Amniotic epithelial cell (primary cell): ENCODE measurements at regions not wholly inside any gene's neighbourhood (a gene's known extent, or its start where the extent isn't known, plus 50 kb on each side); places are given as distances from the start of the nearest gene placed in this dataset.
"Not testable (repeated sequence)": the region's sequence is repeated elsewhere in the genome, so short reads cannot be mapped to it uniquely, and the experiment has no call there.

Experiments used
- DNase-seq: peaks from one replicate; pipeline ENCODE4 v3.0.0-alpha.2; 2010; ENCODE audit warnings: low read depth

DNA sequence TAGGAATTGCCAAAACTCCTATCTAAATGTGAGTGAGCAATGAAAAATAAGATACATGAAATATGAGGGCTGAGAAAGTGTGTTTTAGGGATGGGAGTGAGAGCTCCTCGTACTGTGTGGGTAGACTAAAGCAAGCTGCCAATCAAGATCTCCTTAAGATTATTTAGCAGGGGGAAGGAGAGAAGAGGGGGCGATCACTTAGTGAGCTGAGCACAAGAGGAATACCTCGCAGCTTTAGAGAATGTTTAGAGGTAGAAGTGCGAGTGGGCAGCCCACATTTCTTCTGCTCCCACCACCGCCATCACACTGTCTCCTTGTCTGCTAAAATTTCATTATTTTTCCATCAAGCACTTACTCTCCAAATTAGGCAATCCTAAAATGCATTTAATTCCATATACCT, 312.6 kb downstream of the ALDH8A1 start:
- no peak for DNase-seq

DNA sequence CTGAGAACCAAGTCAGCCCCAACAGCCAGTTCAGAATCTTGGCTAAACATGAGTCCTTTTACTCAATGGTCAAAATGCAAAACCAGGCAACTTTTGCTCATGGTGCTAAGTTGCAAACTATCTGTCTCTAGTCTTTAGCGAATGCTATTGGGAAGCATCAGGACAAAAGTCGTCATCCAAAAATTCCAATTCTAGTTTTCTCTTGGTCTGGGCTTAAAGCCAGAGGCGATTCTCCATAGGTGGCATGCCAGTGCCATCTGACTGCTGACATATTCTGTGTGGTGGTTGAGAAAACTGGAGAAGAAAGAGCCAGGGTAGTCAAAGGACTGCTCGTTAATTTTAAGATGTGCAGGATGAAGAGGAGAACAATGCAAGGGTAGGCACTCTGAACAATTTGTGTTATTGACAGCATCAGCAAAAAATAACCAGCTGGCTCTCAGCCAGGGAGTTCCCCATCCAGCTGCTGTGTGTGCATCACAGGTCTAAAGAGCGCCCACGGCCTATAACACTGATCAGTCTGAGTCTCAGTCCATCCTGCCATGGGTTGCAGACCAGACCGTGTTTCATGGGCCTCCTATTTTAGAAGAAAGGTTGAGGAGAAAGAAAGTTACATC, 313.6 kb downstream of the ALDH8A1 start:
- no peak for DNase-seq

DNA sequence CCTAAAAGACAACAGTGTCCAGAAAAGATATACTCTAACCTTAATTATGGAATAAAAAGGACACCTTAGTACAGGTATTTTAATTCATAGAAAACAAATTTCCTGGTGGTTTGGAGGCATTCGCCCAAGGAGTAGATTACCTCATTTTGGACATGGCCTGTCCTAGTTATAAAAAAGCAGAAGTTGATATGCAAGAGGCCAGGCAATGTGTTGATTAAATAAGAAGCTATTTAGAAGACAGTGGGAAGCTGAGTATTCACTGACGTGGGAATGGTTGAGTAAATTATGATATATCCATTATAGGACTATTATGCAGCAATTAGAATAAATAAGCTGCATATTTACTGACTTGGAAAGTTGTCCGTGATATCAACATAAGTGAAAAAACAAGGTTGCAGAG, 314.9 kb downstream of the ALDH8A1 start:
- no peak for DNase-seq

- no peak for DNase-seq
Observed at GRCh38 chr6:134634466-134634865, 315.4 kb downstream of the ALDH8A1 start.

- DNase-seq, result peak; percentile 93
Observed at GRCh38 chr6:134632982-134633940, 315.3 kb upstream of the SGK1 start.

- DNase-seq, result no peak
Observed at GRCh38 chr6:134632024-134632423, 314.1 kb upstream of the SGK1 start.

DNA sequence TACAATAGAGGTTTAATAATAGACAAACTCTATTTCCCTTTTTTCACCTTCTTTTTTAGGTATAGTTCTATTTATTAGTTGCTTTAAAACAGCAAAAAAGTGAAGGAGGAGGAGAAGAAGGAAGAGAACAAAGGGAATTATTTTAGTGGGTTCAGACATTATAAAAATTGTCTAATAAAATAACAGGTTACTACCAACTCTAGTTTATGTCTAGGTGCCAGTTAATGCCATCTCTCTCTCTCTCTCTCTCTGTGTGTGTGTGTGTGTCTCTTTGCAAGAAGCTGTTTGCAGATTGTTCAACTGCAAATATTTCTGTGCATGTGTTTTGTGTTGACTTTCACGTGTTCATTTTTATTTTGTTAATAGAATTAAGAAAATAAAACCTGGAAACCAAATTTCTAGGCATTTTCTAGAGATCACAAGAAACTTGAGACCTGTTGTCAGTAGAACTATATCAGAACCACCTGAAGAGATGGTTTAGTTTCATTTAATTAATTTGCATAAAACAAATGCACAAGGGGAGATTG, 313.5 kb upstream of the SGK1 start:
- no peak for DNase-seq

GRCh38 chr6:134630508-134631121, 312.7 kb upstream of the SGK1 start:
- no peak for DNase-seq

DNA sequence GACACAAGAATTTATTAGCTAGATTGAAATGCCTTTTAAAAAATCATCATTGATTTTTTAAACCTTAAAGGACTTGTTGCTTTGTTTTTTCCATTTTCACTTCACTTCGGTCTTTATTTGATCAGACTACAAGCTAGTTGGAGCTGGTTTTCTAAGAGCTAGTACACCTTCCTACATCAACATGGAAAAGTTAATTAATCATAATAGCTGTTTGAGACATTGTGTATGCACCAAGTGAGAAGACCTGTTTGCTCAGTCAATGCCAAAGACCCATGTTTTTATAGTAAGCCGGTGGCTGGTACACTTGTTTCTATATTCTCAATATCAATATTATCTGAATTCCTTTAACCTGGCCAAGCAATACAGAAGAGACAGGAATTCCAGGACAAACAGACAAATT, 310.2 kb upstream of the SGK1 start:
- no peak for DNase-seq

GRCh38 chr6:134627707-134628106, 309.8 kb upstream of the SGK1 start:
- DNase-seq, result no peak

DNA sequence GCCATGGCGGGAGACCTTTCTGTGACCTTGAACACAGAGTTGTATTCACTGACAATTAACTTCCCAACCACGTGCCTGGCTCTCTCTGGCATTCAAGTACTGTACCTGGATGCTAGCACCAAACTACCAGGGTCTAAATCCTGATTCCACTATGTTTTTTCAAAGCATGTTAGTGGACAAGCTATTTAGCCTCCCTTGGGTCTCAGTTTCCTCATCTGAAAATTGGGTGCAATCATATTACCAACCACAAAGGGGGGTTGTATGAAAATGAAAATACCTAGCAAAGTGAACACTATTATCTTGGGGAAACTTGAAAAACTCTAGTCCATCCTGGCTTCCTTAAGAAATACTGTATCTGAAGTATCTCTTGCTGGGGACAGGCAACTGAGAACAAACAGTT, 308.7 kb upstream of the SGK1 start:
- DNase-seq, result no peak

DNA sequence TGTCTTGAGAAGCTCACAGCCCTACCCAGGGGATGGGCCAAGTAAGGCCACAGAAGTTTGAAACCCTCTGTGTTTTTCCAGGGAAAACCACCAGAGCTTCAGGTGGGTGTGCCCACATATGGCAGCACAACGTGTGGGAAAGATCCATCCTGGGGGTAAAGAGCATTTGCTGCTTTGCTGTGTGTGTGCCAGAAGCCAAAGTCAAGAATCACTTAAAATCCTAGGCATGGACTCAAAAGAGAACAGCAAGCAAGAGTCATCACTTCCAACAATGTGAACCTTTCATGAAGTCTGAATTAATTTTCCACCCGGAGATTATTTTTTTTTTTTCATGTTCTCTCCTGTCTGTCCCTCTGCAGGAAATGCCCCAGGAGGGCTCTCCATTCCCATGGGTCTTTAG, 308.2 kb upstream of the SGK1 start:
- no peak for DNase-seq

- DNase-seq, result no peak
Observed at GRCh38 chr6:134624781-134625180, 306.9 kb upstream of the SGK1 start.

GRCh38 chr6:134623401-134623800, 305.5 kb upstream of the SGK1 start:
- no peak for DNase-seq

DNA sequence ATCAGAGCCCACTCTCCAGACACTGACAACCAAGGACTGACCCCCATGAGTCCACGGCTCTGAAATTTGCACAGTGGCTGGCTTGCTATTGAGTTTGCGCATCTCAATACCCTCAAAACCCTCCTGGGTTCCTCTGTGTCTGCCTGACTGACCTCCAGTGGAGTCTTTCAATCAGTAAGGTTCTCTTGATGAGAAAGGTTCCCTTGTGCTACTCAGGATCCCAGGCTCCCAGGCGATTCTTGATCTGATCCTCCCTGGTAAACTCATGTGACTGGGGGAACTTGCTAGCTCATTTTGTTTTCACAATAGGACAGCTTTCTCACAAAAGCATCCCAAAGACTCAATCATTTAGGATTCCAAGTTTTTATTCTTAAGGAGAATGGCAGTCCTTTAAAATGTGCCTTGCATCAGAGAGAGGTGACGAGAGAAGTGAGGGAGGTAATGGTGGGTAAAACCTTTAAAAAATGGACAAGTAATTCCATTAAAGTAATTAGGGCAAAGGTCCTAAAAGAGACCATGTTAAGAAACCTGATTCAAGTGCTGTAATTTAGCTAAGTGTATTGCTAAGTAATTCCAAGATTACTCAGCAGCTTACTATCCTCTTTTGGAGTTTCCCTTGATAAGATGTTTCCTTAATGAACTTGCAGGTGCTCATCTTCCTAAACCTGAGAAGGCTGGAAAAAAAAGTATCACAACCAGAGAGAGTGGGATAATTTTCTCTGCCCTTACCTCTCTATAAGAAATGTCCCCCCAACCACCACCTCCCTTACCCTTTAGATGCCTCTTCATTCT, 304.7 kb upstream of the SGK1 start:
- no peak for DNase-seq

DNA sequence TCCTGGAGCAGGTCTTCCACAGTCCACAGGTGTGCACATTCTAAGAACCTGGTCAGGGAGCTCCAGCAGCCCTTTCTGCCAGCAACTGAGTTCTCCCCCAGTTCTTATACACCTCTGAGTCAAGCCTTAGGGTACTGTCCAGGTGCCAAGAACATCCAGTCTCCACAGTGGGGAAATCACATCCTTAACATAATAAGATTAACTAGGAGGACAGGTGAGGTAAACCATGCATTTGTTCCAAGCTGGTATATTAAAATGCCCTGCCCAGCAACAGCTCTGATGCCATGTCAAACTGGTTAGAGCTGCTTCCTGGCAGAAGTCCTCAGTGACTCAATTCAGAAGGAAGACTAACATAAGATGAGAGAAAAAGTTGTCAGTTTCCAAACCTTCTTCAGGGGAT, 303.9 kb upstream of the SGK1 start:
- DNase-seq, result peak; percentile 25

DNA sequence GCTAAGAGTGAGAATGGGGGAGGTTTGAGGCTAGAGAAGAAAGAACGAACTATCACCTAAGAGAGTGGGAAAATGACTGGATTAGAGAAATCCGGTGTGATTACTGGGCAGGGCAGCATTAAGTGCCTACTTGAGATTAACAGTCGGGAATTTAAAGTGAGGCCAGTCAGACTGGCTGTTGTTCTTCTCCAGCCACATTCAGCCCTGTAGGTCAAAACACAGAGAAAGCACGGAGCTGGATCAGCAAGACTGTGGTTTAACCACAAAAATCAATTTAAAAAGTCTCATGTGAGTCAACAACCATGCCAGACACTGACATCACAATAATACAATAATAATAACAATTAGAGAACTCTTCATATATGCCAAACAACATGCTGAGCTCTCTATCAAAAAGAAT, 301.9 kb upstream of the SGK1 start:
- peak; percentile 94 for DNase-seq

- DNase-seq, result no peak
Observed at GRCh38 chr6:134619077-134619476, 301.2 kb upstream of the SGK1 start.

DNA sequence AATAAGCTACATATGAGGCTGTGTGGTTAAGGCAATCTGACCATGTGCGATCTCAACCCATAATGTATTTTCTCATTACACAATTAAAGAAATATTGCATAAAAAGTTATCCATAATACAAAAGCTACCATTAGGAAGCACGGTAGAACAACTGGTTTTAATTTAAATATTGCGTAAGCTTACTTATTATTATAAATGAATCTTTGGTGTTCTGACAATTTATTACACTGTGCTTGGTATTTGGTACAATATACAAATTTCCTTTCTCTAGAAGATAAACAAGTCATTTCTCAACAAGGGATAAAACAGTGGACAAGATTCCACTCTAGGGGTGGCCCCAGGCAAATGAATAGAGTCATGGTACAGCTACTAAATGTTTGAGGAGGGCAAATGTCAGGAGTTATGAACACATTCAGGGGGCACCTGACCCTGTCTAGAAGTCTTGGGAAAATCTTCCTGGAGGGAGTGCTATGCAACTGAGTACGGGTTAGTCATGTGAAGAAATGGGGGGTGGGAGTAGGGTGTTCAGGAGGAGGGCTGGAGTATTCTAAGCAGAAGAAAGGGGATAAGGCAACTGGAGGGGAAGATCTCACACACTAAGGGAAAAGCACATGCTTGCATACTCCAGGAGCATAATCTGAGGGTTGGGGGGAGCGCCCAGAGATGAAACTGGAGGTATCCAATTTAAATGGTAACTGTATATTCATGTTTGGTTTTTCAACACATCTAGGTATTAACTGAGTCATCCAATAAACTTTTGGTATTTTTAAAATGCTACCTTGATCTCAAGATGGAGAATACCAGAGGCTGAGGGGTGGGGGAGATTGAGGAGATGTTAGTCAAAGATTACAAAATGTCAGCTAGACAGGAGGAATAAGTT, 296.9 kb upstream of the SGK1 start:
- DNase-seq, result peak; percentile 46

DNA sequence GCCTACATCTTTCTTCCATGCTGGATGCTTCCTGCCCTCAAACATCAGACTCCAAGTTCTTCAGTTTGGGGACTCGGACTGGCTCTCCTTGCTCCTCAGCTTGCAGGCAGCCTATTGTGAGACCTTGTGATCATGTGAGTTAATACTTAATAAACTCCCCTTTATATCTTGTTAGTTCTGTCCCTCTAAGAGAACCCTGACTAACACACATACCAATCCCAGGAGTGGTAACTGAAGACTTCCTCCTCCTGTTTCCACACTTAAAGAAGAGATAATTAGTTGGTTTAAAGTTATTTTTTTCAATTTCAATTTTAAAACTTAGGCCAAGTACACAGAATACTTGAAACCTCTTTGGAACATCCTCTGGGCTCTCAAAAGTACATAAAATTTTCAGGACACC, 294.2 kb upstream of the SGK1 start:
- not testable (repeated sequence) for DNase-seq

DNA sequence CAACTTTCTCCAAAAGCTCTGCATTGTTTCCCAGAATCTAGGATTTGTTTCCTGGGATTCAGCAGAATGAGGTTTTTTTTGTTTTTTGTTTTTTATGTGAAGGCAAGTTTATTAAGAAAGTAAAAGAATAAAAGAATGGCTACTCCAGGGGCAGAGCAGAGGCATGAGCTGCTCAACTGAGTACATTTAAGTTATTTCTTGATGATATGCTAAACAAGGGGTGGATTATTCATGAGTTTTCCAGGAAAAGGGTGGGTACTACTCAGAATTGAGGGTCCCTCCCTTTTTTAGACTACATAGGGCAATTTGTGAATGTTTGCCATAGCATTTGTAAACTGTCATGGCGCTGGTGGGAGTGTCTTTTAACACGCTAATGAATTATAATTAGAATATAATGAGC, 292.5 kb upstream of the SGK1 start:
- DNase-seq, result no peak
